PC-9 (cell line): ENCODE measurements at regions not wholly inside any gene's neighbourhood (a gene's known extent, or its start where the extent isn't known, plus 50 kb on each side); places are given as distances from the start of the nearest gene placed in this dataset.

Experiments
- BruUV-seq: library from RNA; stranded (reverse); fragments of 400-500 nt; replicated peaks from 2 replicates; lab custom pipeline; 2021; lab: Mats Ljungman, UMichigan
- CTCF ChIA-PET: fragments of 300-600 bp; sonication (Branson Sonifier 250); formaldehyde crosslinking; loops from one replicate; lab custom pipeline; 2022; ENCODE audit warnings: antibody characterized with exemption; lab: Charles Lee
- POLR2A ChIA-PET: fragments of 300-600 bp; sonication (Branson Sonifier 250); formaldehyde crosslinking; loops from one replicate; lab custom pipeline; 2022; ENCODE audit warnings: antibody characterized with exemption; ENCODE audit not compliant: unreplicated experiment; lab: Charles Lee
- DNase-seq, 2 experiments: peaks; one replicate each; pipeline versions ENCODE4 v3.0.0 to v3.0.0-alpha.2; 2015 to 2022; ENCODE audit warnings: mixed read lengths in 1 of 2
- H2AFZ ChIP-seq: fragments of 200-600 bp; sonication (generic); 2 replicates; pipeline ENCODE4 v1.8.1; 2017; ENCODE audit warnings: antibody characterized with exemption
- H3F3A ChIP-seq: fragments of 200-600 bp; sonication (generic); 2 replicates; pipeline ENCODE4 v1.8.1; 2017; ENCODE audit warnings: antibody characterized with exemption, mild to moderate bottlenecking, low read depth; ENCODE audit not compliant: insufficient read depth
- H3K27ac ChIP-seq: fragments of 200-600 bp; sonication (generic); 2 replicates; pipeline ENCODE4 v1.6.1; 2016; ENCODE audit warnings: mixed run types
- H3K27me3 ChIP-seq: fragments of 200-600 bp; sonication (generic); 2 replicates; pipeline ENCODE4 v1.6.1; 2016; ENCODE audit warnings: low read depth, mixed run types; ENCODE audit not compliant: insufficient read depth
- H3K36me3 ChIP-seq: fragments of 200-600 bp; sonication (generic); 2 replicates; pipeline ENCODE4 v1.6.1; 2016; ENCODE audit warnings: low read depth, mixed run types
- H3K4me1 ChIP-seq: fragments of 200-600 bp; sonication (generic); replicated peaks from 2 replicates; pipeline ENCODE4 v1.6.1; 2016; ENCODE audit warnings: mixed run types; ENCODE audit not compliant: insufficient read depth
- H3K4me2 ChIP-seq: fragments of 200-600 bp; sonication (generic); 2 replicates; pipeline ENCODE4 v1.6.1; 2017; ENCODE audit warnings: mixed run types
- H3K4me3 ChIP-seq: fragments of 200-600 bp; sonication (generic); 2 replicates; pipeline ENCODE4 v1.6.1; 2016; ENCODE audit warnings: mixed run types
- H3K79me2 ChIP-seq: fragments of 200-600 bp; sonication (generic); 2 replicates; pipeline ENCODE4 v1.6.1; 2017; ENCODE audit warnings: low read depth, mixed run types
- H3K9me2 ChIP-seq: fragments of 200-600 bp; sonication (generic); 2 replicates; pipeline ENCODE4 v1.8.1; 2017; ENCODE audit warnings: mild to moderate bottlenecking; ENCODE audit not compliant: insufficient read depth
- H3K9me3 ChIP-seq: fragments of 200-600 bp; sonication (generic); 2 replicates; pipeline ENCODE4 v1.8.1; 2016; ENCODE audit warnings: low read depth; ENCODE audit not compliant: insufficient read depth
- H4K20me1 ChIP-seq: fragments of 200-600 bp; sonication (generic); 2 replicates; pipeline ENCODE4 v1.8.1; 2017; ENCODE audit not compliant: insufficient read depth
- EZH2 ChIP-seq: fragments of 200-600 bp; sonication (generic); IDR thresholded peaks from 2 replicates; pipeline ENCODE4 v1.8.0; 2017; ENCODE audit warnings: antibody characterized with exemption, low read depth
- intact Hi-C: fragments of 100-400 bp; cut with micrococcal nuclease; formaldehyde crosslinking; loops from one replicate; pipeline ENCODE4 v1.10.0; 2022; ENCODE audit not compliant: unreplicated experiment
- TF ChIP-seq, protein P1 (sequence below): fragments of 200-600 bp; sonication (generic); conservative IDR thresholded peaks from 2 replicates; pipeline ENCODE4 v1.6.1; 2017; ENCODE audit warnings: mixed run types, antibody characterized with exemption, mild to moderate bottlenecking, moderate library complexity

DNA sequence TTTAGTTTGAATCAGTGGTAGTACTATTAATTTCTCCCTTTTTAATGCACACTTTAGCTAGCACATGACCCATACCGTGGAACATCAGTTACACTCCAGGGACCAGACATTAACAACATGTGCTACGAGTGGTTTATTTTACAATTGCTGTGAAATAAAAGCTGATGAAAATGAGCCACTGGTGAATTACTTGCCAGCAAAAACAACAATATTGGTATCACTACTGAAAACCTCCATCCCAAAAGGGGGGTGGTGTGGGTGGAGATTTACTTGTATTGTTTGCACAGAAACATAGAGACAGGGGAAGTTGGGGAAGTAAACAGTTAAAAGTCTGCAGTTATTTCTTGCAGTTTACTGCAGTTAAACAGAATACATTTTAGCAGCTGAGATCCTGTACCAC lies 369.6 kb upstream of the GRAMD2B start:
- intact Hi-C loops: no loop called here
- TF ChIP-seq, protein P1, sequence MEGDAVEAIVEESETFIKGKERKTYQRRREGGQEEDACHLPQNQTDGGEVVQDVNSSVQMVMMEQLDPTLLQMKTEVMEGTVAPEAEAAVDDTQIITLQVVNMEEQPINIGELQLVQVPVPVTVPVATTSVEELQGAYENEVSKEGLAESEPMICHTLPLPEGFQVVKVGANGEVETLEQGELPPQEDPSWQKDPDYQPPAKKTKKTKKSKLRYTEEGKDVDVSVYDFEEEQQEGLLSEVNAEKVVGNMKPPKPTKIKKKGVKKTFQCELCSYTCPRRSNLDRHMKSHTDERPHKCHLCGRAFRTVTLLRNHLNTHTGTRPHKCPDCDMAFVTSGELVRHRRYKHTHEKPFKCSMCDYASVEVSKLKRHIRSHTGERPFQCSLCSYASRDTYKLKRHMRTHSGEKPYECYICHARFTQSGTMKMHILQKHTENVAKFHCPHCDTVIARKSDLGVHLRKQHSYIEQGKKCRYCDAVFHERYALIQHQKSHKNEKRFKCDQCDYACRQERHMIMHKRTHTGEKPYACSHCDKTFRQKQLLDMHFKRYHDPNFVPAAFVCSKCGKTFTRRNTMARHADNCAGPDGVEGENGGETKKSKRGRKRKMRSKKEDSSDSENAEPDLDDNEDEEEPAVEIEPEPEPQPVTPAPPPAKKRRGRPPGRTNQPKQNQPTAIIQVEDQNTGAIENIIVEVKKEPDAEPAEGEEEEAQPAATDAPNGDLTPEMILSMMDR: no peak
- no peak for TF ChIP-seq EZH2
- Histone ChIP-seq H3K79me2 (no peaks in the 10 kb centered on the region), H2AFZ (no peak overlapping the region), H3K9me3 (no peaks in the 10 kb centered on the region), H3K4me1 (no peaks in the 10 kb centered on the region), H3K4me2 (no peak overlapping the region), H3K4me3 (no peak overlapping the region), H3K27ac (no peak overlapping the region), H3F3A (no peaks in the 10 kb centered on the region), H3K27me3 (no peaks in the 10 kb centered on the region), H4K20me1 (no peaks in the 10 kb centered on the region), H3K9me2 (no peaks in the 10 kb centered on the region), H3K36me3 (no peaks in the 10 kb centered on the region)
- POLR2A ChIA-PET: no interaction called here
- CTCF ChIA-PET: no interaction called here
- DNase-seq: no peak
- BruUV-seq: no TSS peak

DNA sequence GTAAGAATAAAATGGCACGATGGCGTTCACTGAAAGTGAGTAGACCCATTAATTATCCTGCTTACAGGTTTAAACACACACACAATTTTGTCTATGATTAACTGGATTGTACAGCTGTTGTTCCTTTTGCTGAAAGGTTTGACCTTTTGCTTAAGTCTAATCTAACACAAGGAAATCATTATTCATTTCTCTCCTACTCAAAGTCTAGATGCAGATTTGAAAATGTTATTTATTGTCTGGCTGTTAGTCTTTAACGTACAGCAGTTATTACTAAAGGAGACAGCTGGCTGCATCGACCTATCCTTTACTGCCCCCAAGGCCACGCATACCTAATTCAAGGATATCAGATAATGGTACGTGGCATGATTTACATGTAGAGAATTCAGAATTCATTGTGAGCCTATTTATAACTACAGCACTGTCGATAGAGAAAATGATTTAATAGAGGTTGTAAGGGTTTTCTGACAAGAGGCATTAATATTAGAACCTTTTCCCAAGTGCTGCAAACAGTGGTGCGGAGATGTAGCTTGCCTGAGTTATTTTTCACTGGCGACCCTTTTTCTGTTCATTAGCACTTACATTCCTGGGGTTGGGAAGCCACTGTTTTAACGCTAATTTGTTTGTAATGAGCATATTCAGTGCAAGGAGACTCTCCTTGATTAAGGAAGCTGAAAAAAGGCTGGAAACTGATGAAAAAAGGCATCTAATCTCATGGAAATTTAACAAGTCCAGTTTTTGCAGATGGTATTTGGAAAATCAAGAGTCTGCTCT lies 368.4 kb upstream of the GRAMD2B start:
- no peak overlapping the region for H3K27ac ChIP-seq
- ChIA-PET CTCF (no interaction called here), POLR2A (no interaction called here)
- no peak overlapping the region for H3K4me3 ChIP-seq
- intact Hi-C loops: no loop called here
- no TSS peak for BruUV-seq
- no peak overlapping the region for H3K4me2 ChIP-seq
- no peaks in the 10 kb centered on the region for H3K9me3 ChIP-seq
- H3K4me1 ChIP-seq: no peaks in the 10 kb centered on the region
- no peaks in the 10 kb centered on the region for H3F3A ChIP-seq
- no peaks in the 10 kb centered on the region for H3K79me2 ChIP-seq
- no peaks in the 10 kb centered on the region for H3K9me2 ChIP-seq
- DNase-seq: no peak
- TF ChIP-seq EZH2: no peak
- TF ChIP-seq, protein P1: no peak
- H2AFZ ChIP-seq: no peak overlapping the region
- no peaks in the 10 kb centered on the region for H4K20me1 ChIP-seq
- no peaks in the 10 kb centered on the region for H3K27me3 ChIP-seq
- H3K36me3 ChIP-seq: no peaks in the 10 kb centered on the region

DNA sequence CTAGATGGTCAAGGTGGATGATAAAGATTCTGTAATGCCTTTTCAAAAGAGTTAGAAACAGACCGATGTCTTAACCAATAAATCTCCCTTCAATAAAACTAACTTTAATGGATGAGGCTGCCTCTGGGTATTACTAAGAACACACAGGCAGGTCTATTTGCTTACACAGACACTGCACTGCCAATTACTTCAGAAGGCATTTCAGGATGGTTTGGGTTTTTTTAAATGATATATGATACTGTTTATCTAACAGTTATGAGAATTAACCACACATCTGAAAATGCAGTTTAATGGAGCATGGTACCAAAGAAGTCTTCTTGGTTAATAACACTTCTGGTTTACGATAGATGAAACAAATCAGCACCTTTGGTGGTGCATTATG lies 367.9 kb upstream of the GRAMD2B start:
- no peaks in the 10 kb centered on the region for H3K27me3 ChIP-seq
- intact Hi-C loops: no loop called here
- H3K4me3 ChIP-seq: no peak overlapping the region
- TF ChIP-seq, protein P1: no peak
- TF ChIP-seq EZH2: no peak
- H3K9me2 ChIP-seq: no peaks in the 10 kb centered on the region
- DNase-seq: no peak
- H3K4me2 ChIP-seq: no peak overlapping the region
- H3K79me2 ChIP-seq: no peaks in the 10 kb centered on the region
- H2AFZ ChIP-seq: no peak overlapping the region
- CTCF ChIA-PET: no interaction called here
- H3K9me3 ChIP-seq: no peaks in the 10 kb centered on the region
- no peaks in the 10 kb centered on the region for H3F3A ChIP-seq
- no peaks in the 10 kb centered on the region for H3K36me3 ChIP-seq
- no TSS peak for BruUV-seq
- H4K20me1 ChIP-seq: no peaks in the 10 kb centered on the region
- H3K27ac ChIP-seq: no peak overlapping the region
- H3K4me1 ChIP-seq: no peaks in the 10 kb centered on the region
- POLR2A ChIA-PET: no interaction called here
